Mesenchymal stem cell (in vitro differentiated cells and primary cell): ENCODE measurements at regions not wholly inside any gene's neighbourhood (a gene's known extent, or its start where the extent isn't known, plus 50 kb on each side); places are given as distances from the start of the nearest gene placed in this dataset.

ENCODE experiments used
- DNase-seq: peaks from one replicate; pipeline ENCODE4 v3.0.0-alpha.2; 2013
- H2AFZ ChIP-seq: one replicate; pipeline ENCODE4 v1.6.1; 2013; ENCODE audit warnings: low read depth, mild to moderate bottlenecking, control low read depth, inconsistent platforms, low read length, moderate library complexity
- H2AK5ac ChIP-seq: 2 replicates; pipeline ENCODE4 v1.6.1; 2013; ENCODE audit warnings: low read length, moderate library complexity, mild to moderate bottlenecking, inconsistent platforms; ENCODE audit not compliant: severe bottlenecking
- H2BK120ac ChIP-seq: one replicate; pipeline ENCODE4 v1.6.1; 2013; ENCODE audit warnings: low read depth, mild to moderate bottlenecking, inconsistent platforms, low read length, moderate library complexity
- H2BK12ac ChIP-seq, 2 experiments: one replicate each; pipeline ENCODE4 v1.6.1; 2013; ENCODE audit warnings: inconsistent platforms in 2 of 2, low read length in 2 of 2, mild to moderate bottlenecking in 2 of 2, moderate library complexity in 2 of 2, control low read depth in 1 of 2
- H2BK15ac ChIP-seq: one replicate; pipeline ENCODE4 v1.6.1; 2013; ENCODE audit warnings: mild to moderate bottlenecking, low read depth, inconsistent platforms; ENCODE audit not compliant: poor library complexity, severe bottlenecking
- H2BK5ac ChIP-seq: 2 replicates; pipeline ENCODE4 v1.6.1; 2013; ENCODE audit warnings: low read depth, mild to moderate bottlenecking, low read length, control low read depth, inconsistent platforms; ENCODE audit not compliant: poor library complexity, severe bottlenecking
- H3K14ac ChIP-seq, 2 experiments: one replicate each; pipeline ENCODE4 v1.6.1; 2013; ENCODE audit warnings: inconsistent platforms in 2 of 2, low read length in 2 of 2, control low read depth in 1 of 2, mild to moderate bottlenecking in 1 of 2, moderate library complexity in 1 of 2
- H3K18ac ChIP-seq, 2 experiments: one replicate each; pipeline ENCODE4 v1.6.1; 2013; ENCODE audit warnings: inconsistent platforms in 2 of 2, low read length in 2 of 2, control low read depth in 1 of 2, low read depth in 1 of 2, mild to moderate bottlenecking in 1 of 2
- H3K23ac ChIP-seq, 2 experiments: one replicate each; pipeline ENCODE4 v1.6.1; 2013; ENCODE audit warnings: inconsistent platforms in 2 of 2, low read length in 2 of 2, mild to moderate bottlenecking in 2 of 2, moderate library complexity in 2 of 2, control low read depth in 1 of 2
- H3K27ac ChIP-seq: 2 replicates; pipeline ENCODE4 v1.5.1; 2013; ENCODE audit warnings: mild to moderate bottlenecking, moderate library complexity, low read length, control low read depth, inconsistent platforms; ENCODE audit not compliant: poor library complexity, severe bottlenecking
- H3K27me3 ChIP-seq, 2 experiments: 2 replicates each; pipeline versions ENCODE4 v1.6.1 to v1.7.0; 2013; ENCODE audit warnings: low read length in 2 of 2, mild to moderate bottlenecking in 2 of 2, moderate library complexity in 2 of 2, control low read depth in 1 of 2, inconsistent platforms in 1 of 2; ENCODE audit not compliant: control insufficient read depth in 1 of 2, insufficient read depth in 1 of 2
- H3K36me3 ChIP-seq, 2 experiments: 2 replicates each; pipeline versions ENCODE4 v1.6.1 to v1.7.0; 2013; ENCODE audit warnings: low read length in 2 of 2, control low read depth in 1 of 2, inconsistent platforms in 1 of 2, low read depth in 1 of 2, mild to moderate bottlenecking in 1 of 2; ENCODE audit not compliant: insufficient read depth in 2 of 2, control insufficient read depth in 1 of 2
- H3K4ac ChIP-seq, 2 experiments: one replicate each; pipeline ENCODE4 v1.6.1; 2013; ENCODE audit warnings: inconsistent platforms in 2 of 2, low read length in 2 of 2, mild to moderate bottlenecking in 2 of 2, moderate library complexity in 2 of 2, control low read depth in 1 of 2, low read depth in 1 of 2
- H3K4me1 ChIP-seq: 2 replicates; pipeline ENCODE4 v1.6.1; 2013; ENCODE audit warnings: low read depth, low read length, control low read depth; ENCODE audit not compliant: control insufficient read depth, insufficient read depth
- H3K4me2 ChIP-seq: 2 replicates; pipeline ENCODE4 v1.6.1; 2013; ENCODE audit warnings: low read length, mild to moderate bottlenecking, inconsistent platforms; ENCODE audit not compliant: poor library complexity, severe bottlenecking
- H3K4me3 ChIP-seq, 2 experiments: 2 replicates each; pipeline versions ENCODE4 v1.5.1 to v1.7.0; 2013; ENCODE audit warnings: low read length in 2 of 2, mild to moderate bottlenecking in 2 of 2, control low read depth in 1 of 2, low read depth in 1 of 2; ENCODE audit not compliant: insufficient read depth in 1 of 2
- H3K79me1 ChIP-seq: replicated peaks from 2 replicates; pipeline ENCODE4 v1.6.1; 2013; ENCODE audit warnings: mild to moderate bottlenecking, control low read depth, low read length, inconsistent platforms; ENCODE audit not compliant: poor library complexity, severe bottlenecking
- H3K9ac ChIP-seq: 2 replicates; pipeline ENCODE4 v1.7.0; 2013; ENCODE audit warnings: mild to moderate bottlenecking, low read length, moderate library complexity
- H3K9me3 ChIP-seq: 2 replicates; pipeline ENCODE4 v1.7.0; 2013; ENCODE audit warnings: mild to moderate bottlenecking, low read length; ENCODE audit not compliant: control insufficient read depth
- H4K8ac ChIP-seq: one replicate; pipeline ENCODE4 v1.6.1; 2013; ENCODE audit warnings: inconsistent platforms, mild to moderate bottlenecking, low read length, moderate library complexity
- H4K91ac ChIP-seq: one replicate; pipeline ENCODE4 v1.6.1; 2013; ENCODE audit warnings: mild to moderate bottlenecking, low read length, inconsistent platforms
- WGBS: methylation state at CpG from one replicate; pipeline ENCODE4 v1.1.7; 2013; ENCODE audit warnings: mixed read lengths; 5-methylcytosine and 5-hydroxymethylcytosine counted together

GRCh38 chr22:22993184-22993583 is 77.1 kb upstream of the GNAZ start:
- Histone ChIP-seq H4K91ac (no peak overlapping the region), H3K27ac (no peak overlapping the region), H3K4me1 (no peaks in the 10 kb centered on the region), H3K4me2 (no peak overlapping the region), H4K8ac (no peak overlapping the region), H3K27me3 (peaks cover 0 to 17% of the 10 kb centered on the region in 2 experiments), H3K23ac (no peak overlapping the region), H3K36me3 (no peaks in the 10 kb centered on the region), H3K4ac (no peak overlapping the region), H3K9ac (no peak overlapping the region), H2BK15ac (no peak overlapping the region), H3K4me3 (no peak overlapping the region), H2BK120ac (no peak overlapping the region), H3K9me3 (peaks cover 16% of the 10 kb centered on the region), H3K14ac (no peak overlapping the region), H2BK5ac (no peak overlapping the region), H2AK5ac (no peak overlapping the region), H3K18ac (no peak overlapping the region), H2AFZ (no peak overlapping the region), H2BK12ac (no peak overlapping the region), H3K79me1 (no peaks in the 10 kb centered on the region)
- 69% methylated on average over 5 of the region's 5 CpGs for WGBS
- DNase-seq = no peak

GRCh38 chr22:22995166-22995565 is 75.2 kb upstream of the GNAZ start:
- Histone ChIP-seq H4K8ac (no peak overlapping the region), H3K4me2 (no peak overlapping the region), H3K4me3 (no peak overlapping the region), H3K4me1 (no peaks in the 10 kb centered on the region), H3K79me1 (no peaks in the 10 kb centered on the region), H3K4ac (no peak overlapping the region), H2BK12ac (no peak overlapping the region), H2BK15ac (no peak overlapping the region), H2AFZ (no peak overlapping the region), H3K23ac (no peak overlapping the region), H2AK5ac (no peak overlapping the region), H4K91ac (no peak overlapping the region), H3K9ac (no peak overlapping the region), H3K27ac (no peak overlapping the region), H2BK120ac (no peak overlapping the region), H3K36me3 (no peaks in the 10 kb centered on the region), H3K18ac (no peak overlapping the region), H3K9me3 (peaks cover 19% of the 10 kb centered on the region), H2BK5ac (no peak overlapping the region), H3K14ac (no peak overlapping the region), H3K27me3 (peaks cover 0 to 12% of the 10 kb centered on the region in 2 experiments)
- 60% methylated on average over 3 of the region's 3 CpGs for whole genome bisulfite sequencing
- DNase-seq = no peak

- Histone ChIP-seq H3K4me3 (no peak overlapping the region), H2BK15ac (no peak overlapping the region), H2AFZ (no peak overlapping the region), H2AK5ac (no peak overlapping the region), H3K18ac (no peak overlapping the region), H3K79me1 (no peaks in the 10 kb centered on the region), H3K36me3 (no peaks in the 10 kb centered on the region), H3K14ac (no peak overlapping the region), H4K8ac (no peak overlapping the region), H3K27me3 (peaks cover 0 to 12% of the 10 kb centered on the region in 2 experiments), H2BK12ac (no peak overlapping the region), H3K4ac (no peak overlapping the region), H2BK120ac (no peak overlapping the region), H3K4me1 (no peaks in the 10 kb centered on the region), H3K4me2 (no peak overlapping the region), H3K9me3 (peaks cover 19% of the 10 kb centered on the region), H3K27ac (no peak overlapping the region), H3K23ac (no peak overlapping the region), H4K91ac (no peak overlapping the region), H2BK5ac (no peak overlapping the region), H3K9ac (no peak overlapping the region)
- DNase-seq = no peak
- 50% methylated on average over 1 of the region's 2 CpGs for WGBS
Observed at GRCh38 chr22:22996511-22997261, 73.6 kb upstream of the GNAZ start.

- Histone ChIP-seq H3K23ac (no peak overlapping the region), H2AK5ac (no peak overlapping the region), H3K4ac (no peak overlapping the region), H4K8ac (no peak overlapping the region), H2BK120ac (no peak overlapping the region), H3K27ac (no peak overlapping the region), H3K18ac (no peak overlapping the region), H2AFZ (no peak overlapping the region), H3K4me2 (no peak overlapping the region), H3K4me3 (no peak overlapping the region), H2BK12ac (no peak overlapping the region), H3K14ac (no peak overlapping the region), H3K36me3 (no peaks in the 10 kb centered on the region), H3K79me1 (no peaks in the 10 kb centered on the region), H3K4me1 (no peaks in the 10 kb centered on the region), H3K27me3 (peaks cover 0 to 9% of the 10 kb centered on the region in 2 experiments), H2BK15ac (no peak overlapping the region), H3K9me3 (peaks cover 19% of the 10 kb centered on the region), H3K9ac (no peak overlapping the region), H2BK5ac (no peak overlapping the region), H4K91ac (no peak overlapping the region)
- DNase-seq = no peak
Observed at GRCh38 chr22:22997262-22997898, 72.9 kb upstream of the GNAZ start.
